ENCODE measurements at regions not wholly inside any gene's neighbourhood (a gene's known extent, or its start where the extent isn't known, plus 50 kb on each side); places are given as distances from the start of the nearest gene placed in this dataset.
"Not testable (repeated sequence)": the region's sequence is repeated elsewhere in the genome, so short reads cannot be mapped to it uniquely, and the experiment has no call there.

GRCh38 chr7:29641651-29642050 is 78.0 kb downstream of the PRR15 start:
- Histone ChIP-seq H3K27ac (ENCODE audit: low read depth in 2 of 2, low read length in 2 of 2) (no peak overlapping the region), H3K4me3 (ENCODE audit: low read length in 3 of 3) (no peak overlapping the region), H3K36me3 (ENCODE audit: control insufficient read depth in 2 of 3, insufficient read depth in 3 of 3, low read length in 3 of 3) (no peaks in the 10 kb centered on the region), H3K4me1 (ENCODE audit: control insufficient read depth in 2 of 3, insufficient read depth in 2 of 3, low read depth in 1 of 3, low read length in 3 of 3) (no peaks in the 10 kb centered on the region), H3K9me3 (ENCODE audit: control insufficient read depth in 2 of 3, insufficient read depth in 1 of 3, low read length in 3 of 3) (no peaks in the 10 kb centered on the region), H3K9ac (ENCODE audit: low read length in 3 of 3) (no peak overlapping the region), H3K27me3 (ENCODE audit: control insufficient read depth, insufficient read depth, low read length) (no peaks in the 10 kb centered on the region)
- intact Hi-C loops (cut with DNase I) = no loop called here
- no peak for TF ChIP-seq CTCF (IDR thresholded peaks at IDR 0.05; ENCODE audit: borderline replicate concordance, extremely low read depth, insufficient read depth)
- no peak for DNase-seq
- FAIRE-seq = no peak

- no peaks in the 10 kb centered on the region for H3K4me1 ChIP-seq (ENCODE audit: control insufficient read depth in 2 of 3, insufficient read depth in 2 of 3, low read depth in 1 of 3, low read length in 3 of 3)
- DNase-seq (no peak), FAIRE-seq (no peak)
- H3K9ac ChIP-seq (ENCODE audit: low read length in 3 of 3) = no peak overlapping the region
- H3K27ac ChIP-seq (ENCODE audit: low read depth in 2 of 2, low read length in 2 of 2) = no peak overlapping the region
- intact Hi-C loops (cut with DNase I) = no loop called here
- no peaks in the 10 kb centered on the region for H3K9me3 ChIP-seq (ENCODE audit: control insufficient read depth in 2 of 3, insufficient read depth in 1 of 3, low read length in 3 of 3)
- no peaks in the 10 kb centered on the region for H3K27me3 ChIP-seq (ENCODE audit: control insufficient read depth, insufficient read depth, low read length)
- no peak for TF ChIP-seq CTCF (IDR thresholded peaks at IDR 0.05; ENCODE audit: borderline replicate concordance, extremely low read depth, insufficient read depth)
- no peaks in the 10 kb centered on the region for H3K36me3 ChIP-seq (ENCODE audit: control insufficient read depth in 2 of 3, insufficient read depth in 3 of 3, low read length in 3 of 3)
- no peak overlapping the region for H3K4me3 ChIP-seq (ENCODE audit: low read length in 3 of 3)
Measured at GRCh38 chr7:29642494-29643155, 79.0 kb downstream of the PRR15 start.

- H3K4me1 ChIP-seq (ENCODE audit: control insufficient read depth in 2 of 3, insufficient read depth in 2 of 3, low read depth in 1 of 3, low read length in 3 of 3); H3K4me3 ChIP-seq (ENCODE audit: low read length in 3 of 3); intact Hi-C loops (cut with DNase I); H3K27me3 ChIP-seq (ENCODE audit: control insufficient read depth, insufficient read depth, low read length); DNase-seq; FAIRE-seq; H3K36me3 ChIP-seq (ENCODE audit: control insufficient read depth in 2 of 3, insufficient read depth in 3 of 3, low read length in 3 of 3); H3K9ac ChIP-seq (ENCODE audit: low read length in 3 of 3); H3K27ac ChIP-seq (ENCODE audit: low read depth in 2 of 2, low read length in 2 of 2); H3K9me3 ChIP-seq (ENCODE audit: control insufficient read depth in 2 of 3, insufficient read depth in 1 of 3, low read length in 3 of 3): not testable (repeated sequence)
Measured at GRCh38 chr7:29646116-29646515, 82.5 kb downstream of the PRR15 start.

DNA sequence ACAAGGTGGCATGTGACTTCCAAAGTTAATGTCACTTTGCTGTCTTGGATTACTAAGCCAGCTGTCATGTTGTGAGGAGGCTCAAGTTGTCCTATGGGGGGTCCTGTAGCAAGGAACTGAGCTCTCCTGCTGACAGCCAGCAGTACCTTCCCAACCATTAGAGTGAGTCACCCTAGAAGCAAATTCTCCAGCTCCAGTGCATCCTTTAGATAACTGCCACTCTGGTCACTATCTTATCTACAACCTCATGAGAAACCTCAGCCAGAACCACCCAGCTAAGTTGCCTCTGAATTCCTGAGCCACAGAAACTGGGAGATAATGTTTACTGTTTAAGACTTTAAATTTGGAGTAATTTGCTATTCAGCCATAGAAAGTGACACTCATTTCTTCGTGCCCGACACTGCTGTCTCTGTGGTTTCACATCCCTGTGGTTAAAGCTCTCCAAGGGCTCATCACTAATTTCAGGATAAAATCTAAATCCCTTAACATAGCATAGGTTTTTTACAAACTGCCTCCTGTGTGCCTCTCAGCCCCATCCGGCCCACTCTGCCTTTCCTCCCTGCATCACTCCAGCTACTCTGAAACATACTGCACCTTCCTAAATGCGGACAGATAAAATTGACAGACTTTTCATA is 83.5 kb downstream of the PRR15 start:
- intact Hi-C loops (cut with DNase I) = no loop called here
- no peak for TF ChIP-seq CTCF (IDR thresholded peaks at IDR 0.05; ENCODE audit: borderline replicate concordance, extremely low read depth, insufficient read depth)
- Histone ChIP-seq H3K9me3 (ENCODE audit: control insufficient read depth in 2 of 3, insufficient read depth in 1 of 3, low read length in 3 of 3) (no peaks in the 10 kb centered on the region), H3K27ac (ENCODE audit: low read depth in 2 of 2, low read length in 2 of 2) (no peak overlapping the region), H3K36me3 (ENCODE audit: control insufficient read depth in 2 of 3, insufficient read depth in 3 of 3, low read length in 3 of 3) (no peaks in the 10 kb centered on the region), H3K4me1 (ENCODE audit: control insufficient read depth in 2 of 3, insufficient read depth in 2 of 3, low read depth in 1 of 3, low read length in 3 of 3) (no peaks in the 10 kb centered on the region), H3K4me3 (ENCODE audit: low read length in 3 of 3) (no peak overlapping the region), H3K27me3 (ENCODE audit: control insufficient read depth, insufficient read depth, low read length) (no peaks in the 10 kb centered on the region), H3K9ac (ENCODE audit: low read length in 3 of 3) (no peak overlapping the region)
- FAIRE-seq (no peak), DNase-seq (no peak)

DNA sequence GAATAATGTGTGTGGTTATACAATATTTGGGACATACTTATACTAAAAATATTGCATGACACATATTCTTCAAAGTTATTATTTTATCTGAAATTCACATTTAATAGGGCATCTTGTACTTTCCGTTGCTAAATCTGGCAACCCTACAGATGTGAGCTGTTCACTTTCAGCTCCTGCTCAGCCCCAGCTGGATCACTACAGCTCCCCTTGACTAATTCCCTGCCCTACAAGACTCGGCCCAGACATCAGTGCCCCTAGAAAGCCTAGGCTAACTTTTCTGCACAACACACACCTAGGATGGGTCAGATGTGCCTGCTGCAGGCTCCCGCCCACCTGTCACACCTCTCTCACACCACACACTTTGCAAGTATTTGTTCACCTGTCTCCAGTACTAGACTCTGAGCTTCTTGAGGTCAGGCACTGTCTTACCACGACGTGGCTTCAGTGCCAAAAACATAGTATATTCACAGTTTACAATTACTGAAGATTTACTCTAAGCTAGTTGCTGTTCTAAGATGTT is 84.1 kb downstream of the PRR15 start:
- H3K4me3 ChIP-seq (ENCODE audit: low read length in 3 of 3); H3K27ac ChIP-seq (ENCODE audit: low read depth in 2 of 2, low read length in 2 of 2); DNase-seq; FAIRE-seq; H3K9ac ChIP-seq (ENCODE audit: low read length in 3 of 3); H3K27me3 ChIP-seq (ENCODE audit: control insufficient read depth, insufficient read depth, low read length); H3K36me3 ChIP-seq (ENCODE audit: control insufficient read depth in 2 of 3, insufficient read depth in 3 of 3, low read length in 3 of 3); intact Hi-C loops (cut with DNase I); H3K4me1 ChIP-seq (ENCODE audit: control insufficient read depth in 2 of 3, insufficient read depth in 2 of 3, low read depth in 1 of 3, low read length in 3 of 3); H3K9me3 ChIP-seq (ENCODE audit: control insufficient read depth in 2 of 3, insufficient read depth in 1 of 3, low read length in 3 of 3): not testable (repeated sequence)
